GM15510 (cell line): ENCODE measurements at regions not wholly inside any gene's neighbourhood (a gene's known extent, or its start where the extent isn't known, plus 50 kb on each side); places are given as distances from the start of the nearest gene placed in this dataset.

Experiments
- POLR2A ChIP-seq: IDR thresholded peaks from 3 replicates; pipeline ENCODE4 v1.6.1; 2011; ENCODE audit warnings: borderline replicate concordance; ENCODE audit not compliant: insufficient read length; ENCODE audit errors: extremely low read depth

GRCh38 chr16:86292171-86292775, 218.1 kb upstream of the FOXF1 start:
- no peak for TF ChIP-seq POLR2A

- no peak for TF ChIP-seq POLR2A
These were observed 217.4 kb upstream of the FOXF1 start for GRCh38 chr16:86292942-86293341.

- TF ChIP-seq POLR2A, result no peak
These were observed 216.4 kb upstream of the FOXF1 start for GRCh38 chr16:86293906-86294305.

GRCh38 chr16:86294535-86295196, 215.7 kb upstream of the FOXF1 start:
- TF ChIP-seq POLR2A, result no peak

- TF ChIP-seq POLR2A, result no peak
These were observed 214.1 kb upstream of the FOXF1 start for GRCh38 chr16:86296256-86296655.

GRCh38 chr16:86297391-86297790, 212.9 kb upstream of the FOXF1 start:
- no peak for TF ChIP-seq POLR2A

GRCh38 chr16:86297866-86298757, 212.2 kb upstream of the FOXF1 start:
- TF ChIP-seq POLR2A, result no peak

- no peak for TF ChIP-seq POLR2A
These were observed 211.6 kb upstream of the FOXF1 start for GRCh38 chr16:86298758-86299134.

GRCh38 chr16:86299882-86300610, 210.3 kb upstream of the FOXF1 start:
- TF ChIP-seq POLR2A, result no peak

GRCh38 chr16:86300746-86301481, 209.4 kb upstream of the FOXF1 start:
- no peak for TF ChIP-seq POLR2A

GRCh38 chr16:86302421-86303109, 207.8 kb upstream of the FOXF1 start:
- TF ChIP-seq POLR2A, result no peak

- no peak for TF ChIP-seq POLR2A
These were observed 206.3 kb upstream of the FOXF1 start for GRCh38 chr16:86303787-86304678.

GRCh38 chr16:86304868-86305267, 205.5 kb upstream of the FOXF1 start:
- TF ChIP-seq POLR2A, result no peak

- TF ChIP-seq POLR2A, result no peak
These were observed 204.9 kb upstream of the FOXF1 start for GRCh38 chr16:86305440-86305839.
